ENCODE measurements at regions not wholly inside any gene's neighbourhood (a gene's known extent, or its start where the extent isn't known, plus 50 kb on each side); places are given as distances from the start of the nearest gene placed in this dataset.
"Not testable (repeated sequence)": the region's sequence is repeated elsewhere in the genome, so short reads cannot be mapped to it uniquely, and the experiment has no call there.

- Histone ChIP-seq H3K27me3 (ENCODE audit: control insufficient read depth, insufficient read depth, low read length) (no peaks in the 10 kb centered on the region), H3K36me3 (replicated peaks; ENCODE audit: control insufficient read depth, insufficient read depth, low read length) (no peaks in the 10 kb centered on the region), H3K4me3 (ENCODE audit: insufficient read depth, low read depth, low read length) (no peak overlapping the region)
- no peak for DNase-seq
Measured at GRCh38 chr15:56797720-56798275, 64.5 kb upstream of the ZNF280D start.

DNA sequence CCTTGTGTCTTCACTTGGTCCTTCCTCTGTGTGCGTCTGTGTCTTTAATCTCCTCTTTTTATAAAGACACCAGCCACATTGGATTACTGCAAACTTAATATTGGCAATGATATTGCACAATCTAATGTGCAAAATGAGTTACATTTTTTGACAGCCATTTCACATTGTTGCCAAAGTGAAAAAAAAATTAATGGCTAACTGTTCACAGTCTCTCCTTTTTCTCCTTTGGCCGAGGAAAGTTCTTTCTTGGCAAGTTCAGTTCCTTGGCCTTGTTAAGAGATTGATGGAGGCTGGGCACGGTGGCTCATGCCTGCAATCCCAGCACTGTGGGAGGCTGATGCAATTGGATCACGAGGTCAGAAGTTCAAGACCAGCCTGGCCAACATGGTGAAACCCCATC is 62.2 kb upstream of the ZNF280D start:
- DNase-seq: no peak
- Histone ChIP-seq H3K36me3 (replicated peaks; ENCODE audit: control insufficient read depth, insufficient read depth, low read length) (no peaks in the 10 kb centered on the region), H3K27me3 (ENCODE audit: control insufficient read depth, insufficient read depth, low read length) (no peaks in the 10 kb centered on the region), H3K4me3 (ENCODE audit: insufficient read depth, low read depth, low read length) (no peak overlapping the region)

DNA sequence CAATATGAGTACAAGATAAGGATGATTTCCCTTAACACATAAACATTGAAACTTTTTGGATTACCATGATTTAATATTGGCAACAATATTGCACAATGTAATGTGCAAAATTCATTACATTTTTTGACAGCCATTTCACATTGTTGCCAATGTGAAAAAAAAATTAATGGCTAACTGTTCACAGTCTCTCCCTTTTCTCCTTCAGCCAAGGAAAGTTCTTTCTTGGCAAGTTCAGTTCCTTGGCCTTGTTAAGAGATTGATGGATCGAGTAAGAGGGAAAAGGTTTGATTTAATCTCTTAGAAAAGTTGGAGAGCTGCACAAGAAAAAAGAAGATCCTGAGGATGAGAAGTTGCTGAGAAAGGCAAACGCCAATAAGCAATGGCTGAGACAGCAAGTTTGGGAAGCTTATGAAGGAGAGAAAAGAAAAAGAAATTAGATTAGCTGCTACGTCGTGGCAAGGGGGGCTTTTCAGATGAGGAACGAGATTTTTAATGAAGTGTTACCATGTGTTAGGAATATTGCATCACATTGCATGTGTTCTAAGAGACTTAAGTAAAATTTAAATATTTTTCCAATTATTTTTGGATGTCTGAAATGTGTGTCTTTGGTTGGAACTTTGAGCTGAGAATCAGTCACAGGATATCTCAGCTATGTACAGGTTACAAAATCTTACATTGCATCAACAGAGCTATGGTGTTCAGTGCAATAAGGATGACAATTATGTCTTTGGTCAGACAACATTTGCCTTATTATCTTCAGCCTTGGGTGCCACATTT is 61.4 kb upstream of the ZNF280D start:
- no peaks in the 10 kb centered on the region for H3K27me3 ChIP-seq (ENCODE audit: control insufficient read depth, insufficient read depth, low read length)
- H3K4me3 ChIP-seq (ENCODE audit: insufficient read depth, low read depth, low read length): no peak overlapping the region
- no peaks in the 10 kb centered on the region for H3K36me3 ChIP-seq (replicated peaks; ENCODE audit: control insufficient read depth, insufficient read depth, low read length)
- DNase-seq: no peak

DNA sequence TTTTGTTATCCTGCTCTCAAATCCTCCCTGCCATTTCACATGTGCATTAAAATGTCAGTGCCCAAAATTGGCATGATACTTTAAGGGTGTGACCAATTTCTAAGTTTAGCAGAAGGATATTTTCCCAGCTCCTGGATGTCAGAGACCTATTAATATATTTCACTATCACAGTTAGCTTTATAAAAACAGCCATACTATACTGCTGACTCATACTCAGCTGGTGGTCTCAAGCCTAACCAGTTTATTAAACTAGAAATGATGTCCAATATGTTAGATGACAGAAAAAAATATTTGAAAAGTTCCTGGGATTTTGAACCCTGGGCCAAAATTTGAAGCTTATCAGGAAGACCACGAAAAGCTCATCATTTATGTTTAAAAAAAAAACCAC is 60.9 kb upstream of the ZNF280D start:
- no peak for DNase-seq
- no peaks in the 10 kb centered on the region for H3K36me3 ChIP-seq (replicated peaks; ENCODE audit: control insufficient read depth, insufficient read depth, low read length)
- no peak overlapping the region for H3K4me3 ChIP-seq (ENCODE audit: insufficient read depth, low read depth, low read length)
- no peaks in the 10 kb centered on the region for H3K27me3 ChIP-seq (ENCODE audit: control insufficient read depth, insufficient read depth, low read length)

DNA sequence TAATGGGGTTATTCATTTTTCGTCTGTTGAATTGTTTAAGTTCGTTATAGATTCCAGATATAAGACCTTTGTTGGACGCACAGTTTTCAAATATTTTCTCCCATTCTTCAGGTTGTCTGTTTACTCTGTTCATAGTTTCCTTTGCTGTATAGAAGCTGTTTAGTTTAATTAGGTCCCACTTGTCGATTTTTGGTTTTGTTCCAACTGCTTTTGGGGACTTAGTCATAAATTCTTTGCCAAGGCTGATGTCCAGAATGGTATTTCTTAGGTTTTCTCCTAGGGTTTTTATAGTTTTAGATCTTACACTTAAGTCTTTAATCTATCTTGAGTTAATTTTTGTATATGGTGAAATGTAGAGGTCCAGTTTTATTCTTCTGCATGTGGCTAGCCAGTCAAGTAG is 58.9 kb upstream of the ZNF280D start:
- Histone ChIP-seq H3K36me3 (replicated peaks; ENCODE audit: control insufficient read depth, insufficient read depth, low read length) (no peaks in the 10 kb centered on the region), H3K27me3 (ENCODE audit: control insufficient read depth, insufficient read depth, low read length) (no peaks in the 10 kb centered on the region), H3K4me3 (ENCODE audit: insufficient read depth, low read depth, low read length) (no peak overlapping the region)
- no peak for DNase-seq

DNA sequence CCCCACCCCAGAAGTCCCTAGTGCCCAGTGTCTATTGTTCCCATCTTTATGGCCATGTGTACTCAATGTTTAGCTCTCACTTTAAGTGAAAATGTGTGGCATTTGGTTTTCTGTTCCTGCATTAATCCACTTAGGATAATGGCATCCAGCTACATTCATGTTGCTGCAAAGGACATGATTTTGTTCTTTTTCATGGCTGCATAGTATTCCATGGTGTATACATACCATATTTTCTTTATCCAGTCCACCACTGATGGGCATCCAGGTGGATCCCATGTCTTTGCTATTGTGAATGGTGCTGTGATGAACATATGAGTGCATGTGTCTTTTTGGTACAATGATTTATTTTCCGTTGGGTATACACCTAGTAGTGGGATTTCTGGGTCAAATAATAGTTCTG is 58.2 kb upstream of the ZNF280D start:
- H3K4me3 ChIP-seq (ENCODE audit: insufficient read depth, low read depth, low read length); H3K36me3 ChIP-seq (replicated peaks; ENCODE audit: control insufficient read depth, insufficient read depth, low read length): not testable (repeated sequence)

DNA sequence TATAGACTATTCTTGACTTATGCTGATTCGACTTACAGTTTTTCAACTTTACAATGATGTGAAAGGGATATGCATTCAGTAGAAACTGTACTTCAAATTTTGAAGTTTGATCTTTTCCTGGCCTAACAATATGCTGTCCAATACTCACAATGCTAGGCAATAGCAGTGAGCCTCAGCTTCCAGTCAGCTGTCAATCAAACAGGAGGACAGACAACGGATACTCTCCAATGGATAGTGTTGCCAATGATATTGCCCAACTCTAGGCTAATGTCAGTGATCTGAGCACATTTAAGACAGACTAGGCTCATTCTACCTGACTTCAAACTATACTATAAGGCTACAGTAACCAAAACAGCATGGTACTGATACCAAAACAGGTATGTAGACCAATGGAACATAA is 55.0 kb upstream of the ZNF280D start:
- H3K36me3 ChIP-seq (replicated peaks; ENCODE audit: control insufficient read depth, insufficient read depth, low read length): no peaks in the 10 kb centered on the region
- H3K27me3 ChIP-seq (ENCODE audit: control insufficient read depth, insufficient read depth, low read length): no peaks in the 10 kb centered on the region
- no peak for DNase-seq
- H3K4me3 ChIP-seq (ENCODE audit: insufficient read depth, low read depth, low read length): no peak overlapping the region

More for the DNA sequence above, 58.2 kb upstream of the ZNF280D start:
- DNase-seq; H3K27me3 ChIP-seq (ENCODE audit: control insufficient read depth, insufficient read depth, low read length): not testable (repeated sequence)

DNA sequence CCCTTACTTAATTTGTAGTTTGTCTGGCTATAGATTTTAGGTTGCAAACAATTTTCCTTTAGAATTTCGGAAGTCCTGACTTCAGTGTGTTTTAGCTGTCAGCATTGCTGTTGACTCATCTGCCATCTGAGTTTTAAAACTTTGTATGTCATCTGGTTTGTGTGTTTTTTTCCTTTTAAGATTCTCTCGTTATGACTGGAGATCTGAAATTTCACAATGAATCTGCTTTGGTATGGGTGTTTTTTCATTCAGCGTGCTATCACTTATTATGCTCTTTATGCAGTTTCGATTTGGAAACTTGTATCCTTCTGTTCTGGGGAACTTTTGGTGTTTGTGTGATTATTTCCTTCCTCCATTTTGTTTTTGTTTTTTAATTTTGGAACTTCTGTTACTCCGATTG is 53.7 kb upstream of the ZNF280D start:
- DNase-seq: no peak
- Histone ChIP-seq H3K4me3 (ENCODE audit: insufficient read depth, low read depth, low read length) (no peak overlapping the region), H3K27me3 (ENCODE audit: control insufficient read depth, insufficient read depth, low read length) (no peaks in the 10 kb centered on the region), H3K36me3 (replicated peaks; ENCODE audit: control insufficient read depth, insufficient read depth, low read length) (no peaks in the 10 kb centered on the region)

DNA sequence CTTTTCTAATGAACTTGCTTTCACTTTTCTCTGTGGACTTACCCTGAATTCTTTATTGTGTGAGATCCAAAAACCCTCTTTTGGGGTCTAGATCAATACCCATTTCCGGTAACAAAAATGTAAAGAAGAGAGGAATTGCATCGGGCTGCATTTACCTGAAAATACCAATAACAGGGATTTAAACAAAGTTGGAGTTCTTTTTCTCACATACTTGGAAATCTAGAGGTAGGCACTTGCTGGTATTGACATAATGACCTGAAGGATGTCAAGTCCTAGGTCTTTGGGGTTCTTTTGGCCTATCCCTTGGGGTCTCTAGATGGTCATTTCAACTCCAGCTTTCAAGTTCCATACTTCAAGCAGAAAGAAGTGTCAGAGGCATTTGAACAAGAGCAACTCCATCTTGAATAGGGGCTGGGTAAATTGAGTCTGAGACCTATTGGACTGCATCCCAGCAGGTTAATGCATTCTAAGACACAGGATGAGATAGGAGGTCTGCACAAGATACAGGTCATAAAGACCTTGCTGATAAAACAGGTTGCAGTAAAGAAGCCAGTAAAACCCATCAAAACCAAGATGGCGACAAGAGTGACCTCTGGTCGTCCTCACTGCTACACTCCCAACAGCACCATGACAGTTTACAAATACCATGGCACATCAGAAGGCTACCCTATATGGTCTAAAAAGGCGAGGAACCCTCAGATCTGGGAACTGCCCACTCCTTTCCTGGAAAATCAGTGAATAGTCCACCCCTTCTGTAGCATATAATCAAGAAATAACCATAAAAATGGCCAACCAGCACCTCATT is 50.8 kb upstream of the ZNF280D start:
- H3K36me3 ChIP-seq (replicated peaks; ENCODE audit: control insufficient read depth, insufficient read depth, low read length): no peaks in the 10 kb centered on the region
- no peak for DNase-seq
- H3K27me3 ChIP-seq (ENCODE audit: control insufficient read depth, insufficient read depth, low read length): no peaks in the 10 kb centered on the region
- H3K4me3 ChIP-seq (ENCODE audit: insufficient read depth, low read depth, low read length): no peak overlapping the region

DNA sequence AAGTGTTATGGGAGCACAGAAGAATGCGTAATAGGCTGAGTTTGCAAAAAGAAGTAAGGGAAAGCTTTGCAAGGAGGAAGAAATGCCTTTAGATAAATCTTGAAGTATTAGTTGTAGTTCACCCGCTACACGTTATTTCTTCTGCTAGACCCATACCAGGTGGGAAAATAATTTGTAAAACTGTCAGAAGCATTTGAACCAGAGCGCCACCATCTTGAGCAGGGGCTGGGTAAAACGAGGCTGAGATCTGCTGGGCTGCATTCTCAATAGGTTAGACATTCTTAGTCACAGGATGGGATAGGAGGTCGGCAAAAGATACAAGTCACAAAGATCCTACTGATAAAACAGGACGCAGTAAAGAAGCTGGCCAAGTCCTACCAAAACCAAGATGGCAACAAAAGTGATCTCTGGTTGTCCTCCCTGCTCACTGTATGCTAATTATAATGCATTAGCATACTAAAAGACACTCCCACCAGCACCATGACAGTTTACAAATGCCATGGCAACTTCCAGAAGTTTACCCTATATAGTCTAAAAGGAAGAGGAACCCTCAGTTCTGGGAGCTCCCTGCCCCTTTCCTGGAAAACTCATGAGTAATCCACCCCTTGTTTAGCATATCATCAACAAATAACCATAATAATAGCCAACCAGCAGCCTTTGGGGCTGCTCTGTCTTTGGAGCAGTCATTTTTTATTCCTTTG is 50.0 kb upstream of the ZNF280D start:
- Histone ChIP-seq H3K27me3 (ENCODE audit: control insufficient read depth, insufficient read depth, low read length) (no peaks in the 10 kb centered on the region), H3K4me3 (ENCODE audit: insufficient read depth, low read depth, low read length) (no peak overlapping the region), H3K36me3 (replicated peaks; ENCODE audit: control insufficient read depth, insufficient read depth, low read length) (no peaks in the 10 kb centered on the region)
- DNase-seq: no peak
